Endothelial cell of umbilical vein (primary cell): ENCODE measurements at regions not wholly inside any gene's neighbourhood (a gene's known extent, or its start where the extent isn't known, plus 50 kb on each side); places are given as distances from the start of the nearest gene placed in this dataset.
A peak's percentile ranks its signal among the peaks of the same experiment; 100 is the strongest.

Experiments used
- BruUV-seq: library from RNA; stranded (reverse); fragments of 400-500 nt; replicated peaks from 2 replicates; lab custom pipeline; 2021; lab: Mats Ljungman, UMichigan
- CTCF ChIA-PET: fragments of 300-600, 350-600 bp; sonication (Branson Sonifier 250); formaldehyde crosslinking; loops from one replicate; lab custom pipeline; 2021; ENCODE audit warnings: antibody characterized with exemption, inconsistent platforms; lab: Charles Lee
- POLR2A ChIA-PET: fragments of 300-600, 350-600 bp; sonication (Branson Sonifier 250); formaldehyde crosslinking; loops from one replicate; lab custom pipeline; 2021; ENCODE audit warnings: antibody characterized with exemption, inconsistent platforms; lab: Charles Lee
- DNase-seq: peaks from one replicate; pipeline ENCODE4 v3.0.0-alpha.2; 2011; ENCODE audit warnings: low read depth, low spot score
- FAIRE-seq: peaks from 2 replicates; lab custom pipeline; 2011; peaks lifted over from hg19 to GRCh38; lab: Jason Lieb, UNC
- H2AFZ ChIP-seq: 2 replicates; pipeline ENCODE4 v1.6.0; 2012; ENCODE audit warnings: low read depth, low read length, control low read depth, inconsistent platforms
- H3K27ac ChIP-seq: 2 replicates; pipeline ENCODE4 v1.5.1; 2011; ENCODE audit warnings: low read depth, mild to moderate bottlenecking, control low read depth, low read length, moderate library complexity; ENCODE audit not compliant: insufficient read depth
- H3K27me3 ChIP-seq, 2 experiments: 2 replicates each; pipeline versions ENCODE4 v1.6.0 to v1.6.1; 2011; ENCODE audit warnings: low read length in 2 of 2, mixed read lengths in 1 of 2; ENCODE audit not compliant: control insufficient read depth in 2 of 2, insufficient read depth in 2 of 2
- H3K36me3 ChIP-seq, 2 experiments: 2 replicates in 1 of 2; 3 replicates in 1 of 2; pipeline ENCODE4 v1.5.1; 2011; ENCODE audit warnings: low read length in 2 of 2, mild to moderate bottlenecking in 1 of 2, moderate library complexity in 1 of 2; ENCODE audit not compliant: control insufficient read depth in 2 of 2, insufficient read depth in 2 of 2; ENCODE audit errors: extremely low read depth in 1 of 2
- H3K4me1 ChIP-seq: 3 replicates; pipeline ENCODE4 v1.5.1; 2011; ENCODE audit warnings: mild to moderate bottlenecking, low read length; ENCODE audit not compliant: control insufficient read depth, insufficient read depth; ENCODE audit errors: extremely low read depth
- H3K4me2 ChIP-seq: 2 replicates; pipeline ENCODE4 v1.6.1; 2011; ENCODE audit warnings: low read length, control low read depth, mixed read lengths; ENCODE audit not compliant: insufficient read depth
- H3K4me3 ChIP-seq, 3 experiments: fragments of 200-600 bp in 1 of 3; sonication (generic), shearing (Covaris generic) in 1 of 3; replicated peaks in 1 of 3; 2 replicates each; pipeline ENCODE4 v1.5.1; 2011 to 2016; ENCODE audit warnings: control low read depth in 3 of 3, low read length in 3 of 3, mild to moderate bottlenecking in 2 of 3, inconsistent platforms in 1 of 3, low read depth in 1 of 3, moderate library complexity in 1 of 3; ENCODE audit not compliant: insufficient read depth in 1 of 3
- H3K79me2 ChIP-seq: 2 replicates; pipeline ENCODE4 v1.6.0; 2012; ENCODE audit warnings: low read length, inconsistent platforms; ENCODE audit not compliant: control insufficient read depth, insufficient read depth
- H3K9ac ChIP-seq: replicated peaks from 2 replicates; pipeline ENCODE3; 2011; ENCODE audit warnings: low read length, control low read depth; ENCODE audit not compliant: insufficient read depth; ENCODE audit errors: extremely low read depth
- H3K9me1 ChIP-seq: replicated peaks from 3 replicates; pipeline ENCODE4 v1.6.0; 2011; ENCODE audit warnings: mild to moderate bottlenecking, low read length; ENCODE audit not compliant: control insufficient read depth, insufficient read depth; ENCODE audit errors: extremely low read depth
- H3K9me3 ChIP-seq: replicated peaks from 2 replicates; pipeline ENCODE4 v1.5.1; 2012; ENCODE audit warnings: low read length, inconsistent platforms; ENCODE audit not compliant: control insufficient read depth, insufficient read depth
- H4K20me1 ChIP-seq: replicated peaks from 2 replicates; pipeline ENCODE3; 2011; ENCODE audit warnings: mild to moderate bottlenecking, low read length; ENCODE audit not compliant: control insufficient read depth, insufficient read depth; ENCODE audit errors: extremely low read depth
- EZH2 ChIP-seq: IDR thresholded peaks from 2 replicates; pipeline ENCODE4 v1.6.1; 2012; ENCODE audit warnings: borderline replicate concordance, low read depth, mild to moderate bottlenecking, moderate library complexity, low read length, inconsistent platforms; ENCODE audit not compliant: severe bottlenecking
- FOS ChIP-seq: IDR thresholded peaks from 2 replicates; pipeline ENCODE4 v1.6.1; 2011; ENCODE audit warnings: mild to moderate bottlenecking, low read length, moderate library complexity, borderline replicate concordance; ENCODE audit not compliant: insufficient read depth
- GATA2 ChIP-seq: IDR thresholded peaks from 2 replicates; pipeline ENCODE4 v1.7.0; 2011; ENCODE audit warnings: low read depth, mild to moderate bottlenecking, moderate library complexity, mixed read lengths, low read length; ENCODE audit not compliant: insufficient read length, insufficient read depth
- JUN ChIP-seq: IDR thresholded peaks from 2 replicates; pipeline ENCODE4 v1.6.1; 2011; ENCODE audit warnings: borderline replicate concordance, low read depth; ENCODE audit not compliant: insufficient read length, insufficient read depth
- MYC ChIP-seq: IDR thresholded peaks from one replicate; pipeline ENCODE4 v1.6.1; 2011; ENCODE audit warnings: mild to moderate bottlenecking, low read depth, low read length
- POLR2A ChIP-seq: IDR thresholded peaks from 2 replicates; pipeline ENCODE4 v1.6.1; 2012; ENCODE audit warnings: low read depth, mild to moderate bottlenecking, control low read depth, low read length
- POLR2AphosphoS5 ChIP-seq: IDR thresholded peaks from 2 replicates; pipeline ENCODE4 v1.6.1; 2012; ENCODE audit warnings: low read depth, mild to moderate bottlenecking, control low read depth, low read length, moderate library complexity; ENCODE audit not compliant: insufficient read depth
- dilution Hi-C: fragments of 300-500 bp; cut with MboI; formaldehyde crosslinking; loops from one replicate; pipeline ENCODE4 v1.15.0; 2019; ENCODE audit warnings: low sequenced_read_pairs; ENCODE audit not compliant: extremely low pct_ligation_motif_present
- intact Hi-C: fragments of 100-400 bp; cut with micrococcal nuclease; formaldehyde crosslinking; loops from one replicate; pipeline ENCODE4 v1.10.0; 2022
- TF ChIP-seq, protein P1 (sequence below): IDR thresholded peaks from 2 replicates; pipeline ENCODE4 v1.6.1; 2011; ENCODE audit not compliant: insufficient read depth, insufficient read length
- TF ChIP-seq, protein P2 (sequence below), 2 donors: IDR thresholded peaks; 1 replicate in 1 of 2; 2 replicates in 1 of 2; pipeline ENCODE4 v1.5.1; 2011; ENCODE audit warnings: low read length in 2 of 2, mild to moderate bottlenecking in 2 of 2, moderate library complexity in 2 of 2, control low read depth in 1 of 2, inconsistent platforms in 1 of 2, low read depth in 1 of 2; ENCODE audit not compliant: insufficient read depth in 1 of 2; ENCODE audit errors: extremely low read depth in 1 of 2

DNA sequence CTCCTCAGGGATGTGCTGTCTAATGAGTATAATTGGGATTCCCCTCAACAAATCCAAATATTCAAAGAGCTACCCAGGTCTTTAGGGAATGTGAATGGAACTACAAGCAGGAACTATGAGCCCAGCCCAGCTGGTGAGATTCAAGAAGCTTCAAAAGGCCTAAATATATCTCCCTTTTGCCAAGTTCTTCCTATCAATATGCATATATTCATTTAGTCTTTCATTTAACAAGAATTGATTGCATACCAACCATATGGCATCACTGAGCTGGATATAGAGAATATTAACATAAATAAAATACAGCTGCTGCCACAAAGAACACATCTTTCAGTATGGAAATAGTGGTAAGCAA lies 58.9 kb upstream of the PRSS23 start:
- no peak for TF ChIP-seq FOS
- TF ChIP-seq, protein P1, sequence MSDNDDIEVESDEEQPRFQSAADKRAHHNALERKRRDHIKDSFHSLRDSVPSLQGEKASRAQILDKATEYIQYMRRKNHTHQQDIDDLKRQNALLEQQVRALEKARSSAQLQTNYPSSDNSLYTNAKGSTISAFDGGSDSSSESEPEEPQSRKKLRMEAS = no peak
- TF ChIP-seq, protein P2, sequence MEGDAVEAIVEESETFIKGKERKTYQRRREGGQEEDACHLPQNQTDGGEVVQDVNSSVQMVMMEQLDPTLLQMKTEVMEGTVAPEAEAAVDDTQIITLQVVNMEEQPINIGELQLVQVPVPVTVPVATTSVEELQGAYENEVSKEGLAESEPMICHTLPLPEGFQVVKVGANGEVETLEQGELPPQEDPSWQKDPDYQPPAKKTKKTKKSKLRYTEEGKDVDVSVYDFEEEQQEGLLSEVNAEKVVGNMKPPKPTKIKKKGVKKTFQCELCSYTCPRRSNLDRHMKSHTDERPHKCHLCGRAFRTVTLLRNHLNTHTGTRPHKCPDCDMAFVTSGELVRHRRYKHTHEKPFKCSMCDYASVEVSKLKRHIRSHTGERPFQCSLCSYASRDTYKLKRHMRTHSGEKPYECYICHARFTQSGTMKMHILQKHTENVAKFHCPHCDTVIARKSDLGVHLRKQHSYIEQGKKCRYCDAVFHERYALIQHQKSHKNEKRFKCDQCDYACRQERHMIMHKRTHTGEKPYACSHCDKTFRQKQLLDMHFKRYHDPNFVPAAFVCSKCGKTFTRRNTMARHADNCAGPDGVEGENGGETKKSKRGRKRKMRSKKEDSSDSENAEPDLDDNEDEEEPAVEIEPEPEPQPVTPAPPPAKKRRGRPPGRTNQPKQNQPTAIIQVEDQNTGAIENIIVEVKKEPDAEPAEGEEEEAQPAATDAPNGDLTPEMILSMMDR (IDR thresholded peaks at IDR 0.05; ENCODE audit: extremely low read depth in 1 of 2, insufficient read depth in 1 of 2, low read depth in 1 of 2, low read length in 2 of 2) = no peak
- no peak for TF ChIP-seq POLR2AphosphoS5
- no peak for TF ChIP-seq POLR2A
- no peak for TF ChIP-seq EZH2
- no peak for TF ChIP-seq JUN
- TF ChIP-seq MYC = no peak
- no peak for TF ChIP-seq GATA2
- intact Hi-C loops = loop anchor here (1.0 to 5.0 kb wide), 6 partner anchors 59 to 281 kb away; partner anchors contain the start of gene PRSS23
- no TSS peak for BruUV-seq

More for the DNA sequence above, 58.9 kb upstream of the PRSS23 start:
- H2AFZ ChIP-seq = no peak overlapping the region
- no peaks in the 10 kb centered on the region for H3K9me1 ChIP-seq
- H3K79me2 ChIP-seq = no peaks in the 10 kb centered on the region
- dilution Hi-C loops = no loop called here
- no peaks in the 10 kb centered on the region for H3K9me3 ChIP-seq
- peak overlapping the region; percentile 90 for H3K9ac ChIP-seq
- H4K20me1 ChIP-seq = no peaks in the 10 kb centered on the region
- no peak for FAIRE-seq
- no peaks in the 10 kb centered on the region for H3K27me3 ChIP-seq
- no peak for DNase-seq
- no peaks in the 10 kb centered on the region for H3K36me3 ChIP-seq
- H3K27ac ChIP-seq = peak overlapping the region; percentile 99
- ChIA-PET POLR2A (interaction anchor here (1.5 kb wide), 1 partner anchor 69 kb away, joined by 3 read pairs; the partner anchor contains the start of gene ME3), CTCF (interaction anchor here (0.8 to 1.9 kb wide), 7 partner anchors 13 to 133 kb away, joined by 3 to 15 read pairs (median 5); partner anchors contain the start of genes ME3 and PRSS23)
- peak overlapping the region; percentile 69 for H3K4me2 ChIP-seq
- peaks cover 72% of the 10 kb centered on the region for H3K4me1 ChIP-seq
- peak overlapping the region in 1 of 3 experiments; percentile 1 for H3K4me3 ChIP-seq
